AG04450 (cell line): ENCODE measurements at regions not wholly inside any gene's neighbourhood (a gene's known extent, or its start where the extent isn't known, plus 50 kb on each side); places are given as distances from the start of the nearest gene placed in this dataset.

ENCODE experiments used
- CTCF ChIA-PET: fragments of 300-600, 350-600 bp; formaldehyde crosslinking; extraction: SDS; loops from one replicate; lab custom pipeline; 2022; ENCODE audit warnings: antibody characterized with exemption, inconsistent platforms; lab: Charles Lee
- POLR2A ChIA-PET: fragments of 350-600 bp; formaldehyde crosslinking; extraction: SDS; loops from one replicate; lab custom pipeline; 2021; ENCODE audit warnings: antibody characterized with exemption, inconsistent platforms; lab: Yijun Ruan, JAX
- DNase-seq: peaks from one replicate; pipeline ENCODE4 v3.0.0-alpha.2; 2011; ENCODE audit warnings: low read depth, low spot score
- H3K27ac ChIP-seq: one replicate; pipeline ENCODE4 v1.5.1; 2012; ENCODE audit warnings: low read depth, low read length, control low read depth
- H3K27me3 ChIP-seq: one replicate; pipeline ENCODE4 v1.6.0; 2012; ENCODE audit warnings: low read length; ENCODE audit not compliant: control insufficient read depth, insufficient read depth
- H3K4me3 ChIP-seq: 2 replicates; pipeline ENCODE4 v1.5.1; 2011; ENCODE audit warnings: mild to moderate bottlenecking, low read depth, low read length, control low read depth
- H3K9me3 ChIP-seq: 2 replicates; pipeline ENCODE4 v1.5.1; 2012; ENCODE audit warnings: low read length; ENCODE audit not compliant: control insufficient read depth, insufficient read depth
- CTCF ChIP-seq: IDR thresholded peaks from 2 replicates; pipeline ENCODE4 v1.5.1; 2011; ENCODE audit warnings: low read depth, low read length, control low read depth, inconsistent platforms

GRCh38 chr6:104229057-104229456, 630.7 kb downstream of the HACE1 start:
- no peak overlapping the region for H3K4me3 ChIP-seq
- DNase-seq: no peak
- POLR2A ChIA-PET: no interaction called here
- no peaks in the 10 kb centered on the region for H3K27me3 ChIP-seq
- H3K27ac ChIP-seq: no peak overlapping the region
- TF ChIP-seq CTCF: no peak
- H3K9me3 ChIP-seq: peaks cover 9% of the 10 kb centered on the region; the same call in 1 of the 2 replicates
- CTCF ChIA-PET: no interaction called here

- Histone ChIP-seq H3K27me3 (no peaks in the 10 kb centered on the region), H3K27ac (no peak overlapping the region), H3K4me3 (no peak overlapping the region), H3K9me3 (peaks cover 9% of the 10 kb centered on the region; the same call in 1 of the 2 replicates)
- ChIA-PET POLR2A (no interaction called here), CTCF (no interaction called here)
- no peak for DNase-seq
- no peak for TF ChIP-seq CTCF
Observed at GRCh38 chr6:104227508-104227907, 632.2 kb downstream of the HACE1 start.

DNA sequence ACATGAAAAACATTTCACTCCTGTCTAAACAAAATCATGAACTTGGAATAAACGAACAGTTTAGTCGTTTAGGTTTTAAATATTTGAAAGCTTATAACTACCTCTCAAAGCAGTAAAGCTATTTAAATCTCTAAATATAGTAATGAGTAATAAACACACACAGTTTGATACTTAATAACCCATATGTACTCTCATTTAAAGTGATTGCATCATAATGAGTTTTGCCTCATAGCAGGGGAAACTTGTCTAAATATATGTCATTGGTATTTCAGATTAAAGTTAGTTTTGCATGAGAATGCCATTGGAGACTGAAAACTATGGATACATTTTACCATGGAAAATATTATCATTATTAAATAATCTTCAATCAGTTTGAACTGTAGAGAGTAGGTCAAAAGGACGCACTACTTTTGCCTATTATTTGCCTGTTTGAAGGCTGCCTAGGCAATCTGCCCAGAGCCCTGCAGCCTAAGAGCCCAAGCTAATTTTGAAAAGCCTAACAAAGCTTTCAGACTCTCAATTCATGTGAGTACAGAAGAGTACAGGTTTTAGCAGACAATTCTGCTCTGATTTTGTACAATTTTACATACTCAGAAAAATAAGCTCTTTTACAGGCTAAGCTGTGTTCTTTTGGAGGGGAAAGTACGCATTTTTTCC, 632.8 kb downstream of the HACE1 start:
- ChIA-PET CTCF (no interaction called here), POLR2A (no interaction called here)
- Histone ChIP-seq H3K27ac (no peak overlapping the region), H3K4me3 (no peak overlapping the region), H3K27me3 (no peaks in the 10 kb centered on the region), H3K9me3 (peaks cover 7% of the 10 kb centered on the region; the same call in 1 of the 2 replicates)
- no peak for DNase-seq
- TF ChIP-seq CTCF: no peak

GRCh38 chr6:104218116-104218515, 641.6 kb downstream of the HACE1 start:
- no peak for DNase-seq
- ChIA-PET POLR2A (no interaction called here), CTCF (no interaction called here)
- no peaks in the 10 kb centered on the region for H3K9me3 ChIP-seq
- H3K4me3 ChIP-seq: no peak overlapping the region
- TF ChIP-seq CTCF: no peak
- no peaks in the 10 kb centered on the region for H3K27me3 ChIP-seq
- H3K27ac ChIP-seq: no peak overlapping the region

DNA sequence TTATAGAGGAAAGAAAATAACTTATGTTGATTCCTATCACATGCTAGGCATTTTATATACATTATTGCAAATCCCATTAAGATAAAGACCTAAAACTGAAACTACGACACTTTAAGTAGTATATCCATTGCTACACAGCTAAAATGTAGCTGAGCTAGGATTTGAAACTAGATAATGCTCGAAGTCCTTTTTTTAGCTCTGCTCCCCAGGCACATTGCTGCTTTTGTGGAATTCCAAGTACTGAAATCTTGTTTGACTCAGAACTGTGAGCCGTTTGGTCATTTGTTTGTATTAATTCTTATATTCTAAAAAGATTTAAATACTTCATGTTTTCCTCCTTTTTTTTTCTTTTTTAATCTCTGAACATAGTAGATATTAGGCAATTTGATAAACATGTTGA, 644.8 kb downstream of the HACE1 start:
- Histone ChIP-seq H3K9me3 (peaks cover 4% of the 10 kb centered on the region; the same call in 1 of the 2 replicates), H3K27me3 (no peaks in the 10 kb centered on the region), H3K27ac (no peak overlapping the region), H3K4me3 (no peak overlapping the region)
- TF ChIP-seq CTCF: no peak
- no peak for DNase-seq
- CTCF ChIA-PET: no interaction called here
- POLR2A ChIA-PET: no interaction called here
